HepG2 (cell line): ENCODE measurements at regions not wholly inside any gene's neighbourhood (a gene's known extent, or its start where the extent isn't known, plus 50 kb on each side); places are given as distances from the start of the nearest gene placed in this dataset.

Experiments used
- EED ChIP-seq: sonication (generic); formaldehyde crosslinking; IDR thresholded peaks from 2 replicates; pipeline ENCODE4 v1.5.0; 2020; ENCODE audit warnings: mild to moderate bottlenecking, missing genetic modification reagents
- ELF1 ChIP-seq: sonication (generic); formaldehyde crosslinking; IDR thresholded peaks from 2 replicates; pipeline ENCODE4 v1.4.0; 2020; ENCODE audit warnings: missing genetic modification reagents
- HOXA5 ChIP-seq: sonication (generic); formaldehyde crosslinking; IDR thresholded peaks from 2 replicates; pipeline ENCODE4 v1.4.0; 2020; ENCODE audit warnings: missing genetic modification reagents
- HOXA7 ChIP-seq: sonication (generic); formaldehyde crosslinking; IDR thresholded peaks from 2 replicates; pipeline ENCODE4 v1.8.1; 2022; ENCODE audit warnings: mild to moderate bottlenecking, missing genetic modification reagents, moderate library complexity
- ZNF326 ChIP-seq: sonication (generic); formaldehyde crosslinking; IDR thresholded peaks from 2 replicates; pipeline ENCODE4 v1.4.0; 2020; ENCODE audit warnings: missing genetic modification reagents, borderline replicate concordance

DNA sequence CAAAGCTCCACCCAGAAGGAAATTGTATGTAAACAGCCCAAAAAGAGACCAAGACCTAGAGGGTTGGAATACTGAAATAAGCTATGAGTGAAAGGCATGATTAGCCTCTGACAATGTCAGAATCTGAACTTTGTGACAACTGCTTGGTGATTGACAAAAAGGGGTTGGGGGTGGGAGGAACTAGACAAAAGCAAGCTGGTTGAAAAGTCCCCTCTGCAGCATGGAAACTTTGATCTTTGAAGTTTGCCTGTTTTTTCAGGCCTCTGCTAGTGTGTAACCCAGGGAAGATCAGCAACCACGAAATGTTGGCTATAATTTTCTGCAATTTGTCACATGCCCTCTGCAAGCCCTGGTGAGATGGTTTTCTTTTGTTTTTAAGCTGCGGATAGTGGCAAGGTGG is 104.8 kb upstream of the SLC25A13 start:
- TF ChIP-seq ZNF326 (CRISPR knock-in tag), result no peak
- no peak for TF ChIP-seq HOXA7
- TF ChIP-seq ELF1 (CRISPR knock-in tag), result no peak
- TF ChIP-seq HOXA5 (CRISPR knock-in tag), result no peak
- TF ChIP-seq EED (CRISPR knock-in tag), result no peak
